Suppressor macrophage treated with lipopolysaccharide for 1 hour (primary cell): ENCODE measurements at regions not wholly inside any gene's neighbourhood (a gene's known extent, or its start where the extent isn't known, plus 50 kb on each side); places are given as distances from the start of the nearest gene placed in this dataset.
A peak's percentile ranks its signal among the peaks of the same experiment; 100 is the strongest.
"Not testable (repeated sequence)": the region's sequence is repeated elsewhere in the genome, so short reads cannot be mapped to it uniquely, and the experiment has no call there.

Experiments used
- DNase-seq, 3 donors: peaks; one replicate each; pipeline ENCODE4 v3.0.0-alpha.2; 2020 to 2022

- no peak for DNase-seq
Observed at GRCh38 chr12:60539592-60539991, 943.8 kb downstream of the SLC16A7 start.

GRCh38 chr12:60568914-60569313 is 973.1 kb downstream of the SLC16A7 start:
- DNase-seq = no peak

GRCh38 chr12:60577607-60578006 is 981.8 kb downstream of the SLC16A7 start:
- no peak for DNase-seq

GRCh38 chr12:60587664-60588063 is 991.8 kb downstream of the SLC16A7 start:
- DNase-seq = not testable (repeated sequence)

- no peak for DNase-seq
Observed at GRCh38 chr12:60594035-60594711, 998.3 kb downstream of the SLC16A7 start.

- DNase-seq = no peak
Observed at GRCh38 chr12:60602601-60603000, 1006.8 kb downstream of the SLC16A7 start.

GRCh38 chr12:60603475-60603874 is 1007.6 kb downstream of the SLC16A7 start:
- not testable (repeated sequence) for DNase-seq

GRCh38 chr12:60616400-60616799 is 1020.6 kb downstream of the SLC16A7 start:
- DNase-seq = no peak

GRCh38 chr12:60630796-60631195 is 1035.0 kb downstream of the SLC16A7 start:
- no peak for DNase-seq

- DNase-seq = no peak
Observed at GRCh38 chr12:60644076-60644475, 1048.2 kb downstream of the SLC16A7 start.

GRCh38 chr12:60666895-60667294 is 1071.1 kb downstream of the SLC16A7 start:
- no peak for DNase-seq

GRCh38 chr12:60672949-60673348 is 1077.1 kb downstream of the SLC16A7 start:
- no peak for DNase-seq

- no peak for DNase-seq
Observed at GRCh38 chr12:60684988-60685655, 1089.3 kb downstream of the SLC16A7 start.

- DNase-seq = no peak
Observed at GRCh38 chr12:60689137-60689536, 1093.3 kb downstream of the SLC16A7 start.

GRCh38 chr12:60693019-60693626 is 1097.3 kb downstream of the SLC16A7 start:
- DNase-seq = peak in 1 of 3 donors; percentile 0

GRCh38 chr12:60704171-60704914 is 1108.5 kb downstream of the SLC16A7 start:
- no peak for DNase-seq

GRCh38 chr12:60710246-60710645 is 1114.4 kb downstream of the SLC16A7 start:
- no peak for DNase-seq

- no peak for DNase-seq
Observed at GRCh38 chr12:60714141-60714900, 1118.5 kb downstream of the SLC16A7 start.

- DNase-seq = no peak
Observed at GRCh38 chr12:60724475-60724874, 1128.6 kb downstream of the SLC16A7 start.

- DNase-seq = no peak
Observed at GRCh38 chr12:60724984-60725383, 1129.2 kb downstream of the SLC16A7 start.

- DNase-seq = no peak
Observed at GRCh38 chr12:60752589-60752988, 1156.8 kb downstream of the SLC16A7 start.

GRCh38 chr12:60758224-60758623 is 1162.4 kb downstream of the SLC16A7 start:
- no peak for DNase-seq

- no peak for DNase-seq
Observed at GRCh38 chr12:60760965-60761364, 1165.1 kb downstream of the SLC16A7 start.
